Brain microvascular endothelial cell (primary cell): ENCODE measurements at regions not wholly inside any gene's neighbourhood (a gene's known extent, or its start where the extent isn't known, plus 50 kb on each side); places are given as distances from the start of the nearest gene placed in this dataset.

ENCODE experiments used
- DNase-seq: peaks from one replicate; pipeline ENCODE4 v3.0.0-alpha.2; 2020
- H3K27ac ChIP-seq: fragments of 250-450 bp; sonication (Bioruptor Pico); 2 replicates; pipeline ENCODE4 v1.5.1; 2020; ENCODE audit warnings: mild to moderate bottlenecking, moderate library complexity
- H3K27me3 ChIP-seq: fragments of 250-450 bp; sonication (Bioruptor Pico); replicated peaks from 2 replicates; pipeline ENCODE4 v1.5.1; 2020; ENCODE audit warnings: mild to moderate bottlenecking
- H3K36me3 ChIP-seq: fragments of 250-450 bp; sonication (Bioruptor Pico); replicated peaks from 2 replicates; pipeline ENCODE4 v1.5.1; 2020; ENCODE audit warnings: mild to moderate bottlenecking
- H3K4me3 ChIP-seq: 2 replicates; pipeline ENCODE4 v1.5.1; 2011; ENCODE audit warnings: low read depth, mild to moderate bottlenecking, control low read depth, low read length, moderate library complexity
- CTCF ChIP-seq: IDR thresholded peaks from 2 replicates; pipeline ENCODE4 v1.5.1; 2011; ENCODE audit warnings: low read depth, mild to moderate bottlenecking, moderate library complexity, low read length, control low read depth, inconsistent platforms; ENCODE audit errors: missing control alignments
- in situ Hi-C: cut with HindIII; loops from 2 replicates; pipeline ENCODE4 v1.10.0; 2017; ENCODE audit warnings: low sequenced_read_pairs, low pct_ligation_motif_present

GRCh38 chrX:20355187-20355586 lies 88.5 kb upstream of the RPS6KA3 start:
- no peak for TF ChIP-seq CTCF

DNA sequence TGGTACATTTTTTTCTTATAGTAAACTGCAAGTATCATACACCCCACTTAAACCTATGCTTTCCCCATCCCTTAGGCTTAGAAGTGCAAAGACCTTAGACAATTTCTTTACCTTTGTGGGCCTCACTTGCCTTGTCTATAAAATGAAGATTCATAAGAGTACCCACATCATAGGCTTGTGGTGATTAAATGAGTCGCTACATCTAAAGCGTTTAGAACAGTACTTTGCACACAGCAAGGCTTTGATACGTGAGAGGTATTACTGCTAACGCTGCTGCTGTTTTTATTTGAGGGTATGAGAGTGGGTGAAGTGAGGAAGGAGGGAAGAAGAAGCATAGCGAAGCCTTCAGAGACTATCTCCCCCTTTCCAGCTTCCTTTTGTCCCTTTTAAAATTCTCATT lies 87.8 kb upstream of the RPS6KA3 start:
- in situ Hi-C loops = no loop called here
- no peak for DNase-seq
- H3K27me3 ChIP-seq = no peaks in the 10 kb centered on the region
- H3K27ac ChIP-seq = no peak overlapping the region
- TF ChIP-seq CTCF = no peak
- H3K36me3 ChIP-seq = no peaks in the 10 kb centered on the region
- H3K4me3 ChIP-seq = no peak overlapping the region

More at GRCh38 chrX:20355187-20355586, 88.5 kb upstream of the RPS6KA3 start:
- in situ Hi-C loops = no loop called here
- Histone ChIP-seq H3K27me3 (no peaks in the 10 kb centered on the region), H3K4me3 (no peak overlapping the region), H3K27ac (no peak overlapping the region), H3K36me3 (no peaks in the 10 kb centered on the region)
- DNase-seq = no peak

DNA sequence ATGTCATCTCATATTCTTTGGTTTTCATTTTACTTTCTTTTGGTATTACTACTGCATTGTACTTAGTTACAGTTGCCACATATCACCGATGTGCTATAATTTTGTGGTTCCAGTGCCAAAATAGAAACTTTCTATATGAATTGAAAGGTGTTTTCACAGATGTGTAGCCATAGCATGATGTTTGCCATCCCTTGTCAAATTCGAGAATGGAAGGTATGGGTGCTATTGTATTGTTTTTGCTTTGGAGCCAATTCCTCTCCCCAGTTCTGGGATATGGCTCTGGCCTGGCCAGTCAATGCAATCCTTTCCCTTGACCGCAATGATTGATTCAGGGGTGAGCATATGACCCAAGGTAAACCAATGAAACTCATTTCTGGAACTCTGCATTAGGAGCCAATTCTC lies 86.2 kb upstream of the RPS6KA3 start:
- no peak overlapping the region for H3K27ac ChIP-seq
- in situ Hi-C loops = no loop called here
- H3K27me3 ChIP-seq = no peaks in the 10 kb centered on the region
- no peak overlapping the region for H3K4me3 ChIP-seq
- no peak for DNase-seq
- no peak for TF ChIP-seq CTCF
- no peaks in the 10 kb centered on the region for H3K36me3 ChIP-seq

- no peak for DNase-seq
- TF ChIP-seq CTCF = no peak
- Histone ChIP-seq H3K27me3 (no peaks in the 10 kb centered on the region), H3K36me3 (no peaks in the 10 kb centered on the region), H3K4me3 (no peak overlapping the region), H3K27ac (no peak overlapping the region)
- in situ Hi-C loops = no loop called here
Measured at GRCh38 chrX:20352504-20352903, 85.8 kb upstream of the RPS6KA3 start.

DNA sequence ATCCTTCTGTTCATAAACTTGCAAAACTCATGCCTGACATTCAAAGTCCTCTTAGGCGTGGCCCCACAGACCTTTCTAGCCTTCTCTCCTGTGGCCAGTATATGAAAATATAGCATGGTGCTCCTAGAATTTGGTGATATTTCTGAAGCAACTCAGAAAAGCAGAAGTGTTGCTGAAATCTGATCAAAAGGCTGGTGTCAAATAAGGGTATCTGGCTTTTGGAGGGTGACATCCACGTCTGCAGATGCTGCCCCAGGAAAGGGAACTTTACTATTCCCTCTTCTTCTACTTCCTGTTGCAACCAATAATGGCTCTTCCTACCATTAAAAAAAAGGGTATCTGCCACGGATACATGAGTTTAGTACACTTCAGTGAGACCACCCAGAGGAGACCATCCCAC lies 83.9 kb upstream of the RPS6KA3 start:
- Histone ChIP-seq H3K27ac (no peak overlapping the region), H3K4me3 (no peak overlapping the region), H3K36me3 (no peaks in the 10 kb centered on the region), H3K27me3 (no peaks in the 10 kb centered on the region)
- in situ Hi-C loops = no loop called here
- no peak for TF ChIP-seq CTCF
- no peak for DNase-seq

DNA sequence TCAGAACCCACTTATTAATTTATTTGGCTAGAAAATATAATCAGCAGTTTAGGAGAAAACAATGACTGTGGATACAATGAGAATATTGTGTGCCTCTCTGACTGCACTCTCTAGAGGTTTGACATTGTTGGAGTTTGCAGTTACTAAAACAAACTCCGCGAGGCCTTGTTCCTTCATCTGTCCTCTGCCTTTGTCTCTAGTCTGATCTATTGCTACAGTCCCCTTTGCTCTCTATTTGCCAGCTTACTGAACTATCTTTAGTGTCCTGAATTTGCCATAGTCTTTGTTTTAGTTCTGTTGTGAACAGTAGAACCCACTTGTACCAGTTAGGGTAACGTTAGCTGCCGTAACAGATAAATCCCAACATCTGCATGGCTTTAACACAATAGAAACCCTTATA lies 81.4 kb upstream of the RPS6KA3 start:
- in situ Hi-C loops = no loop called here
- H3K4me3 ChIP-seq = no peak overlapping the region
- H3K27ac ChIP-seq = no peak overlapping the region
- no peaks in the 10 kb centered on the region for H3K27me3 ChIP-seq
- no peak for DNase-seq
- H3K36me3 ChIP-seq = no peaks in the 10 kb centered on the region
- TF ChIP-seq CTCF = no peak
